ES-I3 (cell line): ENCODE measurements at regions not wholly inside any gene's neighbourhood (a gene's known extent, or its start where the extent isn't known, plus 50 kb on each side); places are given as distances from the start of the nearest gene placed in this dataset.

ENCODE experiments used
- H3K36me3 ChIP-seq: 2 replicates; pipeline ENCODE4 v1.6.1; 2013; ENCODE audit warnings: mild to moderate bottlenecking, low read length, control low read depth, moderate library complexity; ENCODE audit not compliant: insufficient read depth
- H3K4me1 ChIP-seq: 2 replicates; pipeline ENCODE4 v1.6.1; 2013; ENCODE audit warnings: mild to moderate bottlenecking, control low read depth, low read length; ENCODE audit not compliant: insufficient read depth
- H3K9ac ChIP-seq: 2 replicates; pipeline ENCODE4 v1.6.1; 2013; ENCODE audit warnings: low read depth, mild to moderate bottlenecking, low read length, moderate library complexity
- H3K9me3 ChIP-seq: 2 replicates; pipeline ENCODE4 v1.6.1; 2013; ENCODE audit warnings: mild to moderate bottlenecking, low read length, moderate library complexity; ENCODE audit not compliant: control insufficient read depth, insufficient read depth

DNA sequence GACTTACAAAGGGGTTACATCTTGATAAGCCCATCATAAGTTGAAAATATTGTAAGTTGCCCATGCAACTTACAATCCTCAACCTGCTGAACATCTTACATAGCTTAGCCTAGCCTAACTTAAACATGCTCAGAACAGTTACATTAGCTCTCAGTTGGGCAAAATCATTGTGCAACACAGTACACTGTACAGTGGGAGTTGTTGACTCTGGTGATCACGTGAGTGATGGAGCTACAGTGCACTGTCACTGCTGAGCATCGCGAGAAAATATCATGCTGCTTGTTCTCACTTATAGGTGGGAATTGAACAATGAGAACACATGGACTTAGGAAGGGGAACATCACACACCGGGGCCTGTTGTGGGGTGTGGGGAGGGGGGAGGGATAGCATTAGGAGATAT, 214.9 kb upstream of the ZMIZ1 start:
- H3K9me3 ChIP-seq, result no peaks in the 10 kb centered on the region
- H3K9ac ChIP-seq, result no peak overlapping the region
- peaks cover 5% of the 10 kb centered on the region; the same call in 1 of the 2 replicates for H3K4me1 ChIP-seq
- H3K36me3 ChIP-seq, result no peaks in the 10 kb centered on the region

DNA sequence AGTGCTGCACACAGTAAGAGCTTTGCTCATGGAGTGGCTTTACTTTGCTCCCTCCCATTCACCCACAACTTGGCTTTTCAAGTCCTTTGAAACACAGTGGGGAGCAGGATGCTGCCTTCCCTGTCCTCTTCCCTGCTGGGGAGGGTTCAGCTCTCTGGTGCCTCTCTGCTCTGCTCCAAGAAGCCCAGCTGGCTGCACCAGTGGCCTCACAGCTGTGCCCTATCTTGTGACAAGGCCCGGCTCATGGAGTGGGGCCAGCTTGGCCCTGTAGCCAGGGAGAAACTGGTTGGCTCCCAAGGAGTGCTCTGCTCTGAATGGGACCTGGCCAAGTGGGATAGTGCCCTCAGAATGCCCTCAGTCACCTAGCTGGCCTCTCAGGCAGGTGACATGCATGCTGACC, 212.3 kb upstream of the ZMIZ1 start:
- Histone ChIP-seq H3K36me3 (no peaks in the 10 kb centered on the region), H3K9me3 (no peaks in the 10 kb centered on the region), H3K9ac (no peak overlapping the region), H3K4me1 (peaks cover 4% of the 10 kb centered on the region; the same call in 1 of the 2 replicates)

DNA sequence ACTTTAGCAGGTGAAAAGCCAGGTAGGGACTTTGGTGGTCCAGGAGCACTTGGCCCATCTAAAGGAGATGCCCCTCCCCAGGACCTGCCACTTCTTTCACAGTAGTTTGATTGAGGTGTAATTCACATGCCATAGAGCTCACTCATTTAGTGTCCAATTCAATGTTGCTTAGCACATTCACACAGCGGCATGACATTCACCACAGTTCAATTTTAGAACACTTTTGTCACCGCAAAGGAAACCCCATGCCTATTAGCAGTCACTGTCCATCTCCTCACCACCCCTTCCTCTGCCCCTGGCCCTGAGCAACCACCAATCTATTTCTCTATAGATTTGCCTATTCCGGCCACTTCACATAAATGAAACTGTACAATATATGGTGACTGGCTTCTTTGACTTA, 211.6 kb upstream of the ZMIZ1 start:
- Histone ChIP-seq H3K36me3 (no peaks in the 10 kb centered on the region), H3K9me3 (no peaks in the 10 kb centered on the region), H3K9ac (no peak overlapping the region), H3K4me1 (no peaks in the 10 kb centered on the region)

DNA sequence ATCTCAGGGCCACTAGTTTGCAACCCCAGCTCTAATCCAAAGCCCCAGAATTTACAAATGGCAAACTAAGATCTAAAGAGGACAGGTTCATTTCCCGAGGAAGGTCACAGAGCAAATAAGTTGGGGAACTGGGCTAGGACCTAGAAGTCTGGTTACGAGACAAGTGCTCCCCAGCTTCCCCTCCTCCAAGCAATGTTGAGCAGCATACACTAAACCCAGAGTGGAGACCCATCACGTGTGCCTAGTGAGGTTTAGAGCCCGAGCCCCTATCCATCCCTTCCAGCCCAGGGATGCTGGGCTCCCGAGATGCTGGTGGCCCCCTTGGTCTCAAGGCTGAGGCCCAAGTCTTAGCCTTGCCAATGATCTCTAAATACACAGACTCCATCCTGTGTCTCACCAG, 209.5 kb upstream of the ZMIZ1 start:
- Histone ChIP-seq H3K36me3 (no peaks in the 10 kb centered on the region), H3K9ac (no peak overlapping the region), H3K9me3 (no peaks in the 10 kb centered on the region), H3K4me1 (no peaks in the 10 kb centered on the region)

DNA sequence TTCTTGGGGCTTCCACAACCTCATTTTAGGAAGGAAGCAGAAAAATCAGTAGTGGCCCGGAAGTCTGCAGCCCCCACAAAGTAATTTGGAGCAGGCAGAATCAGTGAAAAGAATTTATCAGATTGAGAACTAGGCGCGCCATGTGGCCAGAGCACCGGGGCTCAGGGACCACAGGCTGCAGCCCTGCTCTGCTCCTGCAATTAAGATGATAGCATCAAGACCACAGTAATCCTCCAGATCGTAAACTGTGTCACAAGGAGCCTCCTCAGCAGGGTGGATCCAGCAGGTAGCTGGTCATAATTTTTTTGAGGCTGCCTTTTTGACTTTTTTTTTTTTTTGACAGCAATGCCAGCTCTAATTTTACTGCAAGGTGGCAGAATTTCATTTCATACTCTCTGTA, 209.0 kb upstream of the ZMIZ1 start:
- no peak overlapping the region for H3K9ac ChIP-seq
- no peaks in the 10 kb centered on the region for H3K4me1 ChIP-seq
- no peaks in the 10 kb centered on the region for H3K9me3 ChIP-seq
- H3K36me3 ChIP-seq, result no peaks in the 10 kb centered on the region

DNA sequence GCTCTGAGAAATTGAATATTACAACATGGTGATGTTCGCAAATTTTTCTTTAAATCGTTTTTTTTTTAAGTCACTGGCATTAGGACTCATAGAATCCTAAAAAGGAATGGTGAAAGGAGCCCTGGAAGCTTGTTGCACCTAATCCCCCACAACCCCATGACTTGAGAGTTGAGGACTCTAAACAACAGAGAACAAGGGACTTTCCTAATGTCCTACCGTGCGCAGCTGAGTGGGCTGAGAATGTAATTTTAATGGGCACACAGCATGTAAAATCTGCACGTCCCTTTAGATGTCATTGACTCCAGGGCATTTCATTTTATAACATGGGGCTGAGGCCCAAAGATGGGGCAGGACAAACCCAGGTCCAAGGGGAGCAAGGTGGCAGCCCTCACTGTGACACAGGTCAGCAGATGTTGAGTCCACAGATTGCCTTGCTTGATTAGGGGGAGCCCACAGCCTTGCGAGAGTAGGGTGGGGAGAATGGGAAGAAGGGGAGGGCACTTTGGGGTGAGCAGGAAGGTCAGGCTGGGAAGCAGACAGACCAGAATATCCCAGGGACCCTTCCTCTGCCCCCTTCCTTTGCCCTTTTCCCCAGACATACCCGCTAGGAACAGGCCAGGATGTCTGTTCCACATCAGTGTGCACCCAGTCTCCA, 208.4 kb upstream of the ZMIZ1 start:
- Histone ChIP-seq H3K9ac (no peak overlapping the region), H3K9me3 (no peaks in the 10 kb centered on the region), H3K4me1 (no peaks in the 10 kb centered on the region), H3K36me3 (no peaks in the 10 kb centered on the region)

DNA sequence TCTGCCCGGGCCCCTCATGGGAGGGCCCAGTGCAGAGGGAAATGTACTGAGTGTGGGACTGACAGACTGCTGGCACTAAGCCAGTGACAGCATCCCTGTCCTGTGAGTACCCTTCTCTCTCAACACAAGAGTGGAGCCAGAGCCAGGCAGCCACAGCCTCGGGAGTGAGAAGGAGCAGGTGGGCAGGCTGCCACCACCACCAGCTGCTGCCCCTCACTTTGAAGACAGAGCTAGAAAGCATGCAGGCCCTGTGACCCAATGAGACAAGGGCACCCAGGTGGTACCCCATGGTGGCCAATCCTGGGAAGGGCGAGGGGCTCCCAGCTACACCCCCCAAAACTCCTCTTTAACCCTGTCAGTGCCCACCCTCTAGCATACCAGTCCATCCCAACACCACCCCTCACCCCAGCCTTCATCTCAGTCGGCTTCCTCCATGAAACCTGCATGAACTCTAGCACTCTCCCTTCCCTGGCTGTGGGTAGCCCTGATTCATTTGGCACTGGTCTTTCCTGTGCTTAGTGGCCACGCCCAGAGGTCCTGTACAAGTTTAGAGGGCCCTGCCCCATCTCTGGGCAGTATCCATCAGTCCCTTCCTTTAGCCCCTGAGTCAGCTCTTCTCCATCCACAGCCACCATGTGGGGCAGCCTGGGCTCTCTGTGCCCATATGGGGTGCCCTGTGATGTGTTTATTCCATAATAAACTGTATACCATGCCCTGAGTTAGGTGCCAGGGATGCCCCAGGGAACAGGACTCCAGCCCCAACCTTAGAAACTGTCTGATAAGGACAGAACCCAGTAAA, 207.0 kb upstream of the ZMIZ1 start:
- Histone ChIP-seq H3K9me3 (no peaks in the 10 kb centered on the region), H3K4me1 (no peaks in the 10 kb centered on the region), H3K9ac (no peak overlapping the region), H3K36me3 (no peaks in the 10 kb centered on the region)

DNA sequence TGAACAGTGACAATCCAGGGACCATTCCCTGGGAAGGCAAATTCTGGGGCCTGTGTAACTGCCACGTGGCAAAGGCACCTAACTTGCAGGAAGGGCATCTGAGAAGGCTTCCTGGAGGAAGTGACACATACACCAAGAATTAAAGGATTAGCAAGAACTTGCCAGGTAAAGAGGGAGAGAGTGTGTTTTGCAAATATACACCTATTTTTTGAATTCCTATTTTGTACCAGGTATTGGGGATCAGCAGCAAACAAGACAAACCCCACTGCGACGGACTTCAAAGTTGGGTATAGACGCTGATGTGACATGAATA, 206.5 kb upstream of the ZMIZ1 start:
- Histone ChIP-seq H3K4me1 (no peaks in the 10 kb centered on the region), H3K9me3 (no peaks in the 10 kb centered on the region), H3K9ac (no peak overlapping the region), H3K36me3 (no peaks in the 10 kb centered on the region)

DNA sequence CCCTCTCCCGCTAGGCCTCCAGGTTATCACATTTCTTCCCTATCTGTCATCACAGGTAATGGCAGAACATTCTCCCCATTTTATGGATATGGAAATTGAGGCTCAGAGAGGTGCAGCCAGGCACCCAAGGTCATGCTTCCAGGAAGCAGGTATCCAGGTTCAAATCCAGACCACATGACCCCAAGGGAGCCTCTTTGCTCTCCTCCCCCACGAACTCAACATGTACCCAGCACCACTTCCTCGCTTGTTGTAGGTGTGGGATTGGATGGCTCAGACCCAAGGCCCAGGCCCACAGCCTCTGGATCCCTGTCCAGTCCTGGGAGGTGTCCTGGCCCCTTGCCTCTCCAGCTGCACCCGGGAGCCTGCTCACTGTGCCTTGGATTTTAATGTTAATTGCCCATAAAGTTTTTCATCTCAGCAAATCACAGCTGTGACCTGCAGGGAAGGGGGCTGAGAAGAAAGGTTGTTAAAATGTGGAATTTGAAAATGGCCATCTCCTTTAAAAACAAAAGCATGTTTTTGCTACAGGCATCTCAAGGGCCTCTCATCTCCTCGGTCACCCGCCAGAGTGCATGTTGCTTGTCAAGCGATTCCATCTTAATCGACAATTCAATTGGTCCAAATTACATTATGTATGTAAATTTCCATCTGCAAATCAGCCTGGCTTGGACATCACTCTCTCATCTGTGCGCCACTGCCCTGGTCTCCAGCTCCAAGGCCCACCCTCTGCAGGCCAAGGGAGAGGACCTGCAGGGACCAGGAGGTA, 205.4 kb upstream of the ZMIZ1 start:
- no peaks in the 10 kb centered on the region for H3K36me3 ChIP-seq
- H3K9ac ChIP-seq, result no peak overlapping the region
- no peaks in the 10 kb centered on the region for H3K4me1 ChIP-seq
- H3K9me3 ChIP-seq, result no peaks in the 10 kb centered on the region

DNA sequence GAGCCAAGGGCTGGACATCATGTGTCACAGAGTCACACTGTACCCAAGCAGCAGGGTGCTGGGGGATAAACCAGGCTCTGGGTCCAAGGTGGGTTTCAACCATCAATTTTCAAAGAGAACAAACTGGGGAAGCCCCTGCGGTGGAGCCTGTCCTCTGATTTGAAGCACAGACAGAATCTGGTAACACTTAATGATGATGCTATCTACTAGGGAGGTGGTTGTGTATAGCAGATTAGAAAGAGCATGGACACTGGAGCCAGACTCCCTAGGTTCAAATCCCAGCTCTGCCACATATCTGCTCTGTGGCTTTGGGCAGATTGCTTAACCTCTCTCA, 204.9 kb upstream of the ZMIZ1 start:
- Histone ChIP-seq H3K9me3 (no peaks in the 10 kb centered on the region), H3K9ac (no peak overlapping the region), H3K36me3 (no peaks in the 10 kb centered on the region), H3K4me1 (no peaks in the 10 kb centered on the region)

DNA sequence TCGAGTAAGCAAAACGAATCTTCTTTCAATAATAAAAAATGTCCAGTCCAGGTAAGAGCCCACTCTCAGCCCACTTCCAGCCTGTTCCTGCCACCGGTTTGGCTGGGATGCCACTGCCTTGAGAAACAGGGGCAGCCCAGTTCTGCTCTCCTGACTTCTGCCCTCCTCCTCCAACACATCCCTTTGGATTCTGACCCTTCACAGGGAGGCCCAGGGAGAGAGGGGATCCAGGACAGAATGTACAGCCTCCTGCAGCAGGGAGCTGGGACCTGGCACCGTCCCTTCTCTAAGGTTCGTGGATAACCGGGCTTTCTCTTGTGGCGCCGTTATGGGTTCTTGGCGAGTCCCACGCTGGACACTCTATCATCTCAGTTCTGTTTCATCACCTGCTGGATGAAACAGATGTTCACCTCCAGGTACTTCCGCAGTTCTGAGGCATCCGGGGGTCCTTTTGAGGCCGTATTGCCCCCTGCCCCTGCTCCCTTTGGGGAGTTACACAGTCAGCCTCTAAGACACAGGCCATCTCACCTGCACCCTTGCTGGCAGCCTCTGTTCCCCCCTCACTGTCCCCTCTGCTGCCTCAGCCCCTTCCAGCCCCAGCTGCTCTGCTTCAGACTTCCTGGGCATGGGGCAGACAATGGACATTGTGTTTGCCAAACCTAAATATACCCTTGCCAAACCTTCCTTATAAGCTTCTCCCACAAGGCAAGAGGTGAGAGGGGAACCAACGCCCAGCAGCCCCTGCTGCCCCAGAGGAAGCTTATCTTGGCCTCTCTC, 203.8 kb upstream of the ZMIZ1 start:
- Histone ChIP-seq H3K9ac (no peak overlapping the region), H3K36me3 (no peaks in the 10 kb centered on the region), H3K4me1 (no peaks in the 10 kb centered on the region), H3K9me3 (no peaks in the 10 kb centered on the region)

DNA sequence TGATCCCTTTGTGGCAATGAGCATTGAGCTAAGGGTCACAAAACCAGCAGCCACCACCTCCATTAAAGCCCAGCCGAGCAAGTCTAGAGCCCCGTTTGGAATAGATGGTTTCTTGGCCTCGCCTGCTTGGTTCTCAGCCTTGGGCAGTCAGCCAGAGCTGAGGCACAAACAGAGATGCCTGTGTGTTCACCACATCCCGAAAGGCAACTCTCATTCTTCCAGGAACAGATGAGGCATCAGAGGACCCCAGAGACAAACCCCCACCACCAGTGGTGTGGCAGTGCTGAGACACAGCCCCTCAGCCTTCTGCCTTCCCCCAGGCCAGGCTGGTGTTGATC, 203.3 kb upstream of the ZMIZ1 start:
- Histone ChIP-seq H3K9ac (no peak overlapping the region), H3K9me3 (no peaks in the 10 kb centered on the region), H3K4me1 (no peaks in the 10 kb centered on the region), H3K36me3 (no peaks in the 10 kb centered on the region)

DNA sequence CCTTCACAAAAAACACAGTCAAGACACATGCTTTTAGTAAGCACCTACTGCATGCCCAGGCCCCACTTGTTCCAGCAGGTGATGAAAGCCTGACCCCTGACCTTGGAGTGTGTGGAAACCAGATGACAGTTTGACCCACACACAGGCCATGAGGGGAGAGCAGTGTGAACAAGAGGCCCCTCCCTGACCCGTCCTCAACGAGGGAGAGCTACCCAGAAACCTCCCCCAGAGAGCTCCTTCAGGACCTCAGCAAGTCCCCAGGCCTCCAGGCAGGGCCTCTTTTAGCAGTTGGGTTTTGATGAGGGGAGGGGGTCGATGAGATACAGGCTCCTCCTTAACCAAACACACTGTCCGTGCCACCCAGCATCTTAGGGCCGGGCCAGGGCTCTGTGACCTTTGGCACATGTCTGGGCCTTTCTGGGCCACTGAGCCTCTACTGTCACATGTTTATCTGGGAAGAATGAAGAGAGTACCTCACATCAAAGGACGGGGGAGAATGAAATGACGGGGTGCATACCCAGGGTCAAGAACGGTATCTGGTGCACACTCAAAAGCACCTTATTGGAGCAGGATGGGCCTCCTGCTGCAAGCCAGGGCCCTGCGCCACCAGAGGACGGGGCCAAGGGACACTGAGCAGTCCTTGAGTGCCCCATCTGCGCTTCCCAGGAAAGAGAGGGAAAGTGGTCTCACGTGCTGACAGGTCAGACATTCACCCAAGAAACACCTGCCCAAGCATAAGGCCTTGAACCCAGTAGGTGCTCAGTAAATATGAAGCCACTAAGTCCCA, 202.6 kb upstream of the ZMIZ1 start:
- Histone ChIP-seq H3K9ac (no peak overlapping the region), H3K36me3 (no peaks in the 10 kb centered on the region), H3K9me3 (no peaks in the 10 kb centered on the region), H3K4me1 (no peaks in the 10 kb centered on the region)
